NB4 (cell line): ENCODE measurements at regions not wholly inside any gene's neighbourhood (a gene's known extent, or its start where the extent isn't known, plus 50 kb on each side); places are given as distances from the start of the nearest gene placed in this dataset.

Source experiments
- POLR2A ChIP-seq: IDR thresholded peaks from 2 replicates; pipeline ENCODE4 v1.6.1; 2011; ENCODE audit warnings: mild to moderate bottlenecking; ENCODE audit not compliant: insufficient read length; ENCODE audit errors: extremely low read depth
- TF ChIP-seq, protein P1 (sequence below): IDR thresholded peaks from one replicate; pipeline ENCODE4 v1.5.1; 2012; ENCODE audit warnings: low read depth, low read length

- TF ChIP-seq, protein P1, sequence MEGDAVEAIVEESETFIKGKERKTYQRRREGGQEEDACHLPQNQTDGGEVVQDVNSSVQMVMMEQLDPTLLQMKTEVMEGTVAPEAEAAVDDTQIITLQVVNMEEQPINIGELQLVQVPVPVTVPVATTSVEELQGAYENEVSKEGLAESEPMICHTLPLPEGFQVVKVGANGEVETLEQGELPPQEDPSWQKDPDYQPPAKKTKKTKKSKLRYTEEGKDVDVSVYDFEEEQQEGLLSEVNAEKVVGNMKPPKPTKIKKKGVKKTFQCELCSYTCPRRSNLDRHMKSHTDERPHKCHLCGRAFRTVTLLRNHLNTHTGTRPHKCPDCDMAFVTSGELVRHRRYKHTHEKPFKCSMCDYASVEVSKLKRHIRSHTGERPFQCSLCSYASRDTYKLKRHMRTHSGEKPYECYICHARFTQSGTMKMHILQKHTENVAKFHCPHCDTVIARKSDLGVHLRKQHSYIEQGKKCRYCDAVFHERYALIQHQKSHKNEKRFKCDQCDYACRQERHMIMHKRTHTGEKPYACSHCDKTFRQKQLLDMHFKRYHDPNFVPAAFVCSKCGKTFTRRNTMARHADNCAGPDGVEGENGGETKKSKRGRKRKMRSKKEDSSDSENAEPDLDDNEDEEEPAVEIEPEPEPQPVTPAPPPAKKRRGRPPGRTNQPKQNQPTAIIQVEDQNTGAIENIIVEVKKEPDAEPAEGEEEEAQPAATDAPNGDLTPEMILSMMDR: no peak
- no peak for TF ChIP-seq POLR2A
Measured at GRCh38 chr1:115185336-115185735, 96.0 kb upstream of the TSPAN2 start.
